Stimulated activated CD4-positive, alpha-beta T cell treated with anti-CD3 and anti-CD28 coated beads, Interleukin-1b, Interleukin-23, amount 100 ng/mL, for 48 hours (primary cell): ENCODE measurements at regions not wholly inside any gene's neighbourhood (a gene's known extent, or its start where the extent isn't known, plus 50 kb on each side); places are given as distances from the start of the nearest gene placed in this dataset.

Experiments
- DNase-seq: peaks from one replicate; pipeline ENCODE4 v3.0.0-alpha.2; 2020

- no peak for DNase-seq
Measured at GRCh38 chr17:34527908-34528470, 51.4 kb upstream of the TMEM132E start.

- no peak for DNase-seq
Measured at GRCh38 chr17:34527136-34527907, 52.1 kb upstream of the TMEM132E start.

GRCh38 chr17:34525651-34526050, 53.7 kb upstream of the TMEM132E start:
- no peak for DNase-seq

- no peak for DNase-seq
Measured at GRCh38 chr17:34521955-34522354, 57.4 kb upstream of the TMEM132E start.

- peak; percentile 9 for DNase-seq
Measured at GRCh38 chr17:34519282-34519681, 60.1 kb upstream of the TMEM132E start.

GRCh38 chr17:34517406-34517805, 62.0 kb upstream of the TMEM132E start:
- DNase-seq, result no peak

- no peak for DNase-seq
Measured at GRCh38 chr17:34511931-34512330, 67.5 kb upstream of the TMEM132E start.

GRCh38 chr17:34511265-34511664, 68.1 kb upstream of the TMEM132E start:
- no peak for DNase-seq

GRCh38 chr17:34504814-34505484, 74.4 kb upstream of the TMEM132E start:
- DNase-seq, result no peak

- no peak for DNase-seq
Measured at GRCh38 chr17:34503528-34504195, 75.7 kb upstream of the TMEM132E start.

GRCh38 chr17:34502426-34502825, 77.0 kb upstream of the TMEM132E start:
- no peak for DNase-seq

- no peak for DNase-seq
Measured at GRCh38 chr17:34499576-34499975, 79.8 kb upstream of the TMEM132E start.

GRCh38 chr17:34493917-34494316, 85.5 kb upstream of the TMEM132E start:
- no peak for DNase-seq

- DNase-seq, result no peak
Measured at GRCh38 chr17:34487626-34488025, 91.8 kb upstream of the TMEM132E start.

GRCh38 chr17:34486761-34487160, 92.6 kb upstream of the TMEM132E start:
- no peak for DNase-seq

GRCh38 chr17:34485999-34486398, 93.4 kb upstream of the TMEM132E start:
- DNase-seq, result no peak

- DNase-seq, result no peak
Measured at GRCh38 chr17:34484193-34484733, 95.1 kb upstream of the TMEM132E start.

- no peak for DNase-seq
Measured at GRCh38 chr17:34482730-34483129, 96.7 kb upstream of the TMEM132E start.

- DNase-seq, result no peak
Measured at GRCh38 chr17:34481779-34482178, 97.6 kb upstream of the TMEM132E start.

- no peak for DNase-seq
Measured at GRCh38 chr17:34479371-34479770, 100.0 kb upstream of the TMEM132E start.

GRCh38 chr17:34478244-34478643, 101.1 kb upstream of the TMEM132E start:
- DNase-seq, result no peak

- DNase-seq, result no peak
Measured at GRCh38 chr17:34475296-34475695, 104.1 kb upstream of the TMEM132E start.

GRCh38 chr17:34474706-34475105, 104.7 kb upstream of the TMEM132E start:
- DNase-seq, result no peak
